KMS-11 (cell line): ENCODE measurements at regions not wholly inside any gene's neighbourhood (a gene's known extent, or its start where the extent isn't known, plus 50 kb on each side); places are given as distances from the start of the nearest gene placed in this dataset.

ENCODE experiments used
- H2AFZ ChIP-seq: fragments of 200-600 bp; sonication (generic); 2 replicates; pipeline ENCODE4 v1.6.1; 2016; ENCODE audit warnings: antibody characterized with exemption, mixed run types, low read depth
- H3K27ac ChIP-seq: fragments of 200-600 bp; sonication (generic); 2 replicates; pipeline ENCODE4 v1.6.1; 2016; ENCODE audit warnings: mild to moderate bottlenecking, mixed run types
- H3K27me3 ChIP-seq: fragments of 200-600 bp; sonication (generic); 2 replicates; pipeline ENCODE4 v1.6.1; 2017; ENCODE audit warnings: mild to moderate bottlenecking, low read depth, mixed run types, moderate library complexity; ENCODE audit not compliant: insufficient read depth
- H3K36me3 ChIP-seq: fragments of 200-600 bp; sonication (generic); 2 replicates; pipeline ENCODE4 v1.6.1; 2017; ENCODE audit warnings: mild to moderate bottlenecking, mixed run types; ENCODE audit not compliant: insufficient read depth
- H3K4me1 ChIP-seq: fragments of 200-600 bp; sonication (generic); 2 replicates; pipeline ENCODE4 v1.6.1; 2016; ENCODE audit warnings: mild to moderate bottlenecking, low read depth, mixed run types; ENCODE audit not compliant: poor library complexity, severe bottlenecking
- H3K4me2 ChIP-seq: fragments of 200-600 bp; sonication (generic); 2 replicates; pipeline ENCODE4 v1.7.0; 2016; ENCODE audit warnings: mild to moderate bottlenecking, mixed run types
- H3K4me3 ChIP-seq: fragments of 200-600 bp; sonication (generic); IDR thresholded peaks from 2 replicates; pipeline ENCODE4 v1.6.1; 2017; ENCODE audit warnings: low read depth, low read length, mixed read lengths; ENCODE audit not compliant: insufficient read depth
- H3K79me2 ChIP-seq: fragments of 200-600 bp; sonication (generic); 2 replicates; pipeline ENCODE4 v1.6.1; 2016; ENCODE audit warnings: low read depth, mixed run types; ENCODE audit not compliant: insufficient read depth
- H3K9ac ChIP-seq: fragments of 200-600 bp; sonication (generic); 2 replicates; pipeline ENCODE4 v1.6.1; 2016; ENCODE audit warnings: mild to moderate bottlenecking, mixed run types
- H4K20me1 ChIP-seq: fragments of 200-600 bp; sonication (generic); 2 replicates; pipeline ENCODE4 v1.6.1; 2016; ENCODE audit warnings: mild to moderate bottlenecking, mixed run types; ENCODE audit not compliant: insufficient read depth
- TF ChIP-seq, protein P1 (sequence below): fragments of 200-600 bp; sonication (generic); conservative IDR thresholded peaks from 2 replicates; pipeline ENCODE4 v1.6.1; 2017; ENCODE audit warnings: low read depth, mild to moderate bottlenecking, antibody characterized with exemption, low read length, moderate library complexity, mixed read lengths

DNA sequence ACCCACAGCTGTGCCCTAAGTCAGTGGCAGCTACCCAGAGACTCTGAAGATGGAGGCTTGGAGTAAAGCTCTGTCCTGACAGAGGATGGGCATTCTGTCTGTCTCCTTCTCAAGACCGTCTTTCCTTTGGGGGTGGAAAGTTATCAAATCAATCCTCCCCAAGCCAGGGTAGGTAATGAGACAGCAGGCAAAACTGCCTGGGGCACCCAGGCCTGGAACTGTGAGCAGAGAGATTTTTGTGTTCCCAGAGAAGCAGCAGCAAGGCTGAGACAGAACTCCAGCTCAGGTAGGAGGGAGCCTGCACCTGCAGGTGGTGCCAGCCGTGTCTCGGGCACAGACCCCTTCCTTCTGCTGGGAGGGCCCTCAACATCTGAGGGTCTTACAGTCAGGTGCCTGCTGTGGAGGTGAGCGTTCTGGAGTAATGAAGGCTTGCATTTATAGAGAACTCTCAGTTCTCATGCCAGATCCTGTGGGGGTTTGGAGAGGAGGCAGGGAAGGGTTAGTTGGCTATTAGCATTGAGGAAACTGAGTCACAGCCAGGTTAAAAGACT lies 95.6 kb downstream of the RIPK4 start:
- H3K27me3 ChIP-seq: peaks cover 19% of the 10 kb centered on the region; the same call in 1 of the 2 replicates
- no peaks in the 10 kb centered on the region for H3K79me2 ChIP-seq
- TF ChIP-seq, protein P1, sequence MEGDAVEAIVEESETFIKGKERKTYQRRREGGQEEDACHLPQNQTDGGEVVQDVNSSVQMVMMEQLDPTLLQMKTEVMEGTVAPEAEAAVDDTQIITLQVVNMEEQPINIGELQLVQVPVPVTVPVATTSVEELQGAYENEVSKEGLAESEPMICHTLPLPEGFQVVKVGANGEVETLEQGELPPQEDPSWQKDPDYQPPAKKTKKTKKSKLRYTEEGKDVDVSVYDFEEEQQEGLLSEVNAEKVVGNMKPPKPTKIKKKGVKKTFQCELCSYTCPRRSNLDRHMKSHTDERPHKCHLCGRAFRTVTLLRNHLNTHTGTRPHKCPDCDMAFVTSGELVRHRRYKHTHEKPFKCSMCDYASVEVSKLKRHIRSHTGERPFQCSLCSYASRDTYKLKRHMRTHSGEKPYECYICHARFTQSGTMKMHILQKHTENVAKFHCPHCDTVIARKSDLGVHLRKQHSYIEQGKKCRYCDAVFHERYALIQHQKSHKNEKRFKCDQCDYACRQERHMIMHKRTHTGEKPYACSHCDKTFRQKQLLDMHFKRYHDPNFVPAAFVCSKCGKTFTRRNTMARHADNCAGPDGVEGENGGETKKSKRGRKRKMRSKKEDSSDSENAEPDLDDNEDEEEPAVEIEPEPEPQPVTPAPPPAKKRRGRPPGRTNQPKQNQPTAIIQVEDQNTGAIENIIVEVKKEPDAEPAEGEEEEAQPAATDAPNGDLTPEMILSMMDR: no peak
- no peaks in the 10 kb centered on the region for H4K20me1 ChIP-seq
- H3K9ac ChIP-seq: no peak overlapping the region
- no peaks in the 10 kb centered on the region for H3K36me3 ChIP-seq
- H2AFZ ChIP-seq: no peak overlapping the region
- no peak overlapping the region for H3K4me3 ChIP-seq
- no peak overlapping the region for H3K4me2 ChIP-seq
- no peaks in the 10 kb centered on the region for H3K4me1 ChIP-seq
- no peak overlapping the region for H3K27ac ChIP-seq

DNA sequence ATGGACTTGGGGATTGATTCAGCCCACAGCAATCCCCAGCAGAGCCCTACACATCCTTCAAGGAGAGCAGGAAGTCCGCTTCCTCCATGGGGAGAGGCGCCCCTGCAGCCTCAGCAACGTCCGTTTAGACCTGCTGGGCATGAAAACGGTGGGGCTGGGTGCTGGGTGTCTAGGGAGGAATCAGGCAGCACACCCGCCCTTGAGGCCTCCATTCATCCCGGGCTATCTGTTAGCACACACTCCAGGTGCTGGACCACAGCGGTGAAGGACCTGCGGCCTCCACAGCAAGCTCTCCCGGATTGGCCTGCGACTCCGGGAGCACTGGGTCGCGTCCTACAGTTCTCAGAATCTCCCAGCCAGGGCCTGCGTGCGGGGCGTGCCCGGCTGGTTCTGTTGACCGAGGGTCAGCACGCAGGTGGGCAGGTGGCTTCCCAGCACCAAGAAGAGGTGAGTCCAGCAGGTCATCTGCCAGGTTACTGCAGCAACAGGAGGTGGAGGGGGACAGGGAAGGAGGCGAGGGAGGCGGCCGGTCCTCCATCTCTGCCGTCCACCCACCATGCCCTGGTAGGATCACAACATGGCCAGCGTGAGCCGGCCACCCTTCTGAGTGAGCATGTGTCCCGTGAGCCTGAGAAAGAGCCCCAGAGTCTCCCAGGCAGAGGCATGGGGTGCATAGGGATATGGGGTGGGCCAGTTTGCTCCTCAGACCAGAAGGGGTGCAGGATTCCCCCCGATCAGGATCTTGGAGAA lies 96.6 kb downstream of the RIPK4 start:
- no peak overlapping the region for H3K9ac ChIP-seq
- H3K4me1 ChIP-seq: no peaks in the 10 kb centered on the region
- no peaks in the 10 kb centered on the region for H3K36me3 ChIP-seq
- TF ChIP-seq, protein P1: no peak
- H3K4me2 ChIP-seq: no peak overlapping the region
- H3K79me2 ChIP-seq: no peaks in the 10 kb centered on the region
- no peak overlapping the region for H3K4me3 ChIP-seq
- H2AFZ ChIP-seq: no peak overlapping the region
- no peaks in the 10 kb centered on the region for H4K20me1 ChIP-seq
- no peak overlapping the region for H3K27ac ChIP-seq
- peaks cover 24% of the 10 kb centered on the region for H3K27me3 ChIP-seq

DNA sequence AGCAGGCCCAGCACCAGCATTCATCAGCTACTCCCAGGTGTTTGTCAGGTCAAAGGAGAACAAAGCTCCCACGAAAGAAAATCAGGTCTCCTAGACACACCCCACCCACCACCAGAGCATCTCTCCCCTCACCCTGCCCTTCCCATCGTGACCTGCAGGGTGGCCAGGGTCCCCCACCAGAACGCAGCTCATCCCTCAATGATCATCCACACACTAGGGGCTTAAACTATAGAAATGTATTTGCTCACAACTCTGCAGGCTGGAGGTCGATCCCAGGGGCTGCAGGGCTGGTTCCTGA lies 97.4 kb downstream of the RIPK4 start:
- H3K4me2 ChIP-seq: no peak overlapping the region
- no peaks in the 10 kb centered on the region for H4K20me1 ChIP-seq
- no peak overlapping the region for H3K9ac ChIP-seq
- no peaks in the 10 kb centered on the region for H3K79me2 ChIP-seq
- no peak overlapping the region for H3K27ac ChIP-seq
- no peaks in the 10 kb centered on the region for H3K4me1 ChIP-seq
- TF ChIP-seq, protein P1: no peak
- no peaks in the 10 kb centered on the region for H3K36me3 ChIP-seq
- peaks cover 32% of the 10 kb centered on the region for H3K27me3 ChIP-seq
- no peak overlapping the region for H2AFZ ChIP-seq
- H3K4me3 ChIP-seq: no peak overlapping the region

DNA sequence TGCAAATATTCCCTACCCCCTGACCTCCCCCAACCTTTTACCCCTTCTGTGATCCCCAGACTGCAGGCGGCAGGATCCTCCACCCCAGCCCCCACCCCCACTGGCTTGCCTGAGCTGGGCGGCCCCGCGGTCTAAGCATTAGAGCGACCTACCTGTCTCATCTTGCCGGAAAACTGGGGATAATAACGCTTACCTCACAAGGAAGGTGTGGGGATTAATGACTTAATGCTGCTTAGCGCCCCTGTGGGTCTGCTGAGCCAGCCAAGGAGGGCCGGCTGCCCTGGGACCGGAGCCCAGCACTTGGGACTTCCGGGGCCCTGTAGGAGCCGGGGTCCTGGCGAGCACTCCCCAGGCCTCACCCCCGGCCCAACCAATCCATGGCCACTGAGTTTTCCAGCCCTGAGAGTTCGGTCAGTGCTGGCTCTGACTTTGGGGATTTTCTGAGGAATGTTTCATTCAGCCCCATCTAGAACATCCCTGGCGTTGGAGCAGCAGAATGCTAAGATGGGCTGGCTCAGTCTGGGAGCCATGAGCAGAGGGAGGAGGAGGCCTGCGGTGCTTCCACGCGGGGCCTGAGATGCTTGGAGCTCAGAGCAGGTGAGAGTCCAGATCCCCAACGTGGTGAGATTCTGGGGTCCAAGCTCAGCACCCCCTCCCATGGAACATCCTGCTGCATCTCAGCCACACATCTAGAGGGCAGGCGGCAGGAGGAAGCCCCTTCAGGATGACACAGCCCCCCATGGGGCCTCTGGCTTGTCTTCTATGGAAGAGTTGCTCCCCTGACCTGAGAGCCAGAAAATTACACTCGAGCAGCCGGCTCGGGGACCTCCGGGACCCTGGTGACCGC lies 97.9 kb downstream of the RIPK4 start:
- Histone ChIP-seq H3K4me2 (no peak overlapping the region), H2AFZ (no peak overlapping the region), H3K79me2 (no peaks in the 10 kb centered on the region), H3K4me3 (no peak overlapping the region), H3K27ac (no peak overlapping the region), H4K20me1 (no peaks in the 10 kb centered on the region), H3K36me3 (no peaks in the 10 kb centered on the region), H3K4me1 (no peaks in the 10 kb centered on the region), H3K9ac (no peak overlapping the region), H3K27me3 (peaks cover 38% of the 10 kb centered on the region)
- TF ChIP-seq, protein P1: no peak
